Caco-2 (cell line): ENCODE measurements at regions not wholly inside any gene's neighbourhood (a gene's known extent, or its start where the extent isn't known, plus 50 kb on each side); places are given as distances from the start of the nearest gene placed in this dataset.

Source experiments
- BruUV-seq: library from RNA; stranded (reverse); fragments of 400-500 nt; replicated peaks from 2 replicates; lab custom pipeline; 2021; lab: Mats Ljungman, UMichigan
- CTCF ChIA-PET: fragments of 300-600 bp; sonication (Branson Sonifier 250); formaldehyde crosslinking; loops from one replicate; lab custom pipeline; 2022; ENCODE audit warnings: antibody characterized with exemption; lab: Charles Lee
- POLR2A ChIA-PET: fragments of 300-600 bp; sonication (Branson Sonifier 250); formaldehyde crosslinking; loops from one replicate; lab custom pipeline; 2022; ENCODE audit warnings: antibody characterized with exemption; lab: Charles Lee
- DNase-seq, 2 experiments: peaks; one replicate each; pipeline versions ENCODE4 v3.0.0 to v3.0.0-alpha.2; 2020 to 2022
- H3K27me3 ChIP-seq: replicated peaks from 2 replicates; pipeline ENCODE4 v1.6.0; 2011; ENCODE audit warnings: low read length; ENCODE audit not compliant: control insufficient read depth, insufficient read depth
- H3K36me3 ChIP-seq: 2 replicates; pipeline ENCODE4 v1.5.1; 2011; ENCODE audit warnings: low read length; ENCODE audit not compliant: control insufficient read depth, insufficient read depth
- H3K4me1 ChIP-seq: fragments of 250-450 bp; sonication (Bioruptor Pico); 2 replicates; pipeline ENCODE4 v1.5.1; 2020; ENCODE audit warnings: mild to moderate bottlenecking
- H3K4me3 ChIP-seq: 2 replicates; pipeline ENCODE4 v1.5.1; 2011; ENCODE audit warnings: low read depth, mild to moderate bottlenecking, control low read depth, low read length
- H3K9me3 ChIP-seq: fragments of 250-450 bp; sonication (Bioruptor Pico); 2 replicates; pipeline ENCODE4 v1.5.1; 2020; ENCODE audit warnings: mild to moderate bottlenecking, moderate library complexity
- H3K27ac Mint-ChIP-seq: one replicate; pipeline ENCODE4 v1.8.0; 2022; ENCODE audit warnings: mixed read lengths; ENCODE audit not compliant: unreplicated experiment
- H3K27me3 Mint-ChIP-seq: one replicate; pipeline ENCODE4 v1.8.0; 2022; ENCODE audit warnings: mixed read lengths; ENCODE audit not compliant: insufficient read depth, unreplicated experiment
- H3K36me3 Mint-ChIP-seq: one replicate; pipeline ENCODE4 v1.8.0; 2022; ENCODE audit warnings: mild to moderate bottlenecking, mixed read lengths; ENCODE audit not compliant: insufficient read depth, unreplicated experiment
- H3K4me1 Mint-ChIP-seq: one replicate; pipeline ENCODE4 v1.8.0; 2022; ENCODE audit warnings: low read depth, mixed read lengths; ENCODE audit not compliant: unreplicated experiment
- H3K4me3 Mint-ChIP-seq: one replicate; pipeline ENCODE4 v1.8.0; 2022; ENCODE audit warnings: mild to moderate bottlenecking, moderate library complexity, mixed read lengths; ENCODE audit not compliant: unreplicated experiment
- H3K9me3 Mint-ChIP-seq: one replicate; pipeline ENCODE4 v1.8.0; 2022; ENCODE audit warnings: mixed read lengths; ENCODE audit not compliant: unreplicated experiment
- CTCF ChIP-seq, 2 experiments: fragments of 200-600 bp in 1 of 2; IDR thresholded peaks; 1 replicate in 1 of 2; 2 replicates in 1 of 2; pipeline versions ENCODE4 v1.5.1 to v1.8.0; 2011 to 2022; ENCODE audit warnings: antibody characterized with exemption in 1 of 2, control low read depth in 1 of 2, inconsistent platforms in 1 of 2, low read depth in 1 of 2, low read length in 1 of 2, mild to moderate bottlenecking in 1 of 2, moderate library complexity in 1 of 2; ENCODE audit not compliant: insufficient read depth in 1 of 2, severe bottlenecking in 1 of 2, unreplicated experiment in 1 of 2
- intact Hi-C: fragments of 100-400 bp; cut with micrococcal nuclease; formaldehyde crosslinking; loops from one replicate; pipeline ENCODE4 v1.10.0; 2022; ENCODE audit not compliant: unreplicated experiment

- no peak overlapping the region for H3K27ac Mint-ChIP-seq
- ChIA-PET CTCF (no interaction called here), POLR2A (no interaction called here)
- no peaks in the 10 kb centered on the region for H3K4me1 Mint-ChIP-seq
- H3K36me3 Mint-ChIP-seq = no peaks in the 10 kb centered on the region
- H3K9me3 Mint-ChIP-seq = no peaks in the 10 kb centered on the region
- no TSS peak for BruUV-seq
- H3K4me1 ChIP-seq = no peaks in the 10 kb centered on the region
- H3K9me3 ChIP-seq = no peaks in the 10 kb centered on the region
- H3K4me3 Mint-ChIP-seq = no peak overlapping the region
- no peak overlapping the region for H3K4me3 ChIP-seq
- intact Hi-C loops = no loop called here
- no peak for DNase-seq
- H3K27me3 ChIP-seq = no peaks in the 10 kb centered on the region
- H3K27me3 Mint-ChIP-seq = no peaks in the 10 kb centered on the region
- no peaks in the 10 kb centered on the region for H3K36me3 ChIP-seq
- no peak for TF ChIP-seq CTCF (IDR thresholded peaks at IDR 0.05; ENCODE audit: insufficient read depth in 1 of 2, low read depth in 1 of 2, low read length in 1 of 2, severe bottlenecking in 1 of 2, unreplicated experiment in 1 of 2)
Observed at GRCh38 chrX:137428221-137428661, 137.7 kb upstream of the ZIC3 start.

- CTCF ChIA-PET = no interaction called here
- no peak overlapping the region for H3K4me3 Mint-ChIP-seq
- Histone ChIP-seq H3K36me3 (no peaks in the 10 kb centered on the region), H3K27me3 (no peaks in the 10 kb centered on the region), H3K4me3 (no peak overlapping the region), H3K9me3 (no peaks in the 10 kb centered on the region), H3K4me1 (no peaks in the 10 kb centered on the region)
- no peaks in the 10 kb centered on the region for H3K4me1 Mint-ChIP-seq
- H3K27me3 Mint-ChIP-seq = no peaks in the 10 kb centered on the region
- BruUV-seq = no TSS peak
- DNase-seq = no peak
- no peak overlapping the region for H3K27ac Mint-ChIP-seq
- no peaks in the 10 kb centered on the region for H3K9me3 Mint-ChIP-seq
- POLR2A ChIA-PET = no interaction called here
- H3K36me3 Mint-ChIP-seq = no peaks in the 10 kb centered on the region
- no peak for TF ChIP-seq CTCF (IDR thresholded peaks at IDR 0.05; ENCODE audit: insufficient read depth in 1 of 2, low read depth in 1 of 2, low read length in 1 of 2, severe bottlenecking in 1 of 2, unreplicated experiment in 1 of 2)
- intact Hi-C loops = no loop called here
Observed at GRCh38 chrX:137427816-137428215, 138.1 kb upstream of the ZIC3 start.

GRCh38 chrX:137427426-137427778 lies 138.5 kb upstream of the ZIC3 start:
- Mint-ChIP-seq H3K9me3 (no peaks in the 10 kb centered on the region), H3K4me1 (no peaks in the 10 kb centered on the region), H3K27me3 (no peaks in the 10 kb centered on the region), H3K27ac (no peak overlapping the region), H3K36me3 (no peaks in the 10 kb centered on the region), H3K4me3 (no peak overlapping the region)
- ChIA-PET POLR2A (no interaction called here), CTCF (no interaction called here)
- no peak for DNase-seq
- H3K4me1 ChIP-seq = no peaks in the 10 kb centered on the region
- intact Hi-C loops = no loop called here
- BruUV-seq = no TSS peak
- no peaks in the 10 kb centered on the region for H3K9me3 ChIP-seq
- H3K27me3 ChIP-seq = no peaks in the 10 kb centered on the region
- TF ChIP-seq CTCF (IDR thresholded peaks at IDR 0.05; ENCODE audit: insufficient read depth in 1 of 2, low read depth in 1 of 2, low read length in 1 of 2, severe bottlenecking in 1 of 2, unreplicated experiment in 1 of 2) = no peak
- H3K4me3 ChIP-seq = no peak overlapping the region
- H3K36me3 ChIP-seq = no peaks in the 10 kb centered on the region
